GM13976 (cell line): ENCODE measurements at regions not wholly inside any gene's neighbourhood (a gene's known extent, or its start where the extent isn't known, plus 50 kb on each side); places are given as distances from the start of the nearest gene placed in this dataset.

Source experiments
- DNase-seq: peaks from one replicate; pipeline ENCODE4 v3.0.0; 2012; ENCODE audit warnings: low spot score
- CTCF ChIP-seq: IDR thresholded peaks from 2 replicates; pipeline ENCODE4 v1.5.1; 2012; ENCODE audit warnings: borderline replicate concordance, mild to moderate bottlenecking; ENCODE audit not compliant: insufficient read depth; ENCODE audit errors: extremely low read depth, missing control alignments, control extremely low read depth
- in situ Hi-C: fragments of 300-500 bp; cut with MboI; formaldehyde crosslinking; loops from one replicate; pipeline ENCODE4 v1.12.0; 2022; ENCODE audit warnings: low sequenced_read_pairs, mixed read lengths, inconsistent platforms; ENCODE audit not compliant: unreplicated experiment

DNA sequence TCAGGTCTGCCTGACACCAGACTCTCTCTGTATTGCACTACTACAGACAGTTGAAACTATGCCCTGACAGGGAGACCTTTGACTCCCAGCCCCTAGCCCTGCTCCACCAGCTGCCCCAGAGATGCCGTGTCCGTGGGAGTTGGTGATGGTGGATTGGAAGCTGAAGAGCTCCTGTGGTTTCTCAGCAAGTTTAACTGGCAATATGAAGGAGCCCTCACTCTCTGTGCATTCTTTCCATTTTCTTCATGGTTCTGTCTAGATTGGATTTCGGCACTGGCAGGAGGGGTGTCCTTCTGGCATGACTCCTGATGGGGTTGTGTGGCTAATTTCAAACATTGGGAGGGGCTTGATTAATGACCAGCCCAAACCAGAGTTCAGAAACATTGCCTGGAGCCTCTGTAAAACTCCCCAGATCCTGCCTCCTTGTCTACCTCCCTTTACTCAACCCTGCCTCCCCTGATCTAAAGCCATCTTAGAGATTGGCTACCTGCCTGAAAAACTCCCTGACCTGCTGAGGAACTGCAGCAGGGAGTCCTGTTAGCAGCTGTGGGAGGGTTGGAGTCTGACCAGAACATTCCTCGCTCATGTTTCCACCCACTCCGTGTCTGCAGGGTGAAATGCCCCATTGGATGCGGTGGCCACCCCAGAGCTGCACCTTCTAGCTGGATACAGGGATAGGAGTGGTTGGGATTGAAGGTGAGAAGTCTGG lies 206.9 kb upstream of the SPRED2 start:
- DNase-seq: no peak
- in situ Hi-C loops: loop anchor here (25.0 kb wide), 1 partner anchor 798 kb away; the partner anchor contains the start of gene MEIS1
- TF ChIP-seq CTCF: no peak

DNA sequence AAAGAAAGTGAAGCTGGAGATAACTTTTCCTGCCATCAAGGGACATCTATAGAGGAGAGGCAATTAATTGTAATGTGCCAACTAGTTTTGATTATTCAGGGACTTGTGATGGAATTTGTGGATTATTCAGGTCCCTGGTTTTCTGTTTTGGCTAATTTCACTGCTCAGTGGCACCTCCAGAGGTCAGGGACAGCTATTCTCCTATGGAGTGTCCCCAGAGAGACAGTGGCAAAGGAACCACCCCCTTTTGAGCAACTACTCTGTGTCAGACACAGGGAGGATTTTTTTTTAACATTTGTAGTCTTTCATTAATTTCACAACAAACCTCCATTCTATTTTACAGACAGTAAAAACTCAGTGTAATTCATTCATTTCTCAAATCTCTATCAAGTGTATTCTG lies 206.0 kb upstream of the SPRED2 start:
- TF ChIP-seq CTCF: no peak
- DNase-seq: no peak
- in situ Hi-C loops: loop anchor here (25.0 kb wide), 1 partner anchor 799 kb away; the partner anchor contains the start of gene MEIS1

GRCh38 chr2:65636813-65637483 lies 204.5 kb upstream of the SPRED2 start:
- TF ChIP-seq CTCF: no peak
- in situ Hi-C loops: loop anchor here (25.0 kb wide), 1 partner anchor 800 kb away; the partner anchor contains the start of gene MEIS1
- DNase-seq: no peak

DNA sequence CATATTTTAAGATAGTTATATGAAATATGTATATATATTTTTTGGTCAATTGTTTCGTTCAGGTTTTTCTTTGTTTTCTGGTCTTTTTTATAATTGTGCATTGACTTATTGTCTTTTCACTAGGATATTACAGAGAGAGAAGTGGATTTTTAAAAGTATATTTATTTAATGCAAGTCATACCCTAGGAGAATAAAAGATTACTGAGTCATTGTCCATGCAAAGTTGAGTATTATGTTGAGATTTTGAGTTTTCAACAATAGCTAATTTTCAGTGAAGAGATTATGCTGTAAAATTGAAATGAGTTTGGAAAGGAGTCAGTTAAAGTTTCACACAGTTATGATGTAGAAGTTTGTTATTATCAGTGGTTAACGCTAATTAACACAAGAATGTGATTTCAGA lies 203.6 kb upstream of the SPRED2 start:
- no peak for TF ChIP-seq CTCF
- in situ Hi-C loops: loop anchor here (25.0 kb wide), 1 partner anchor 801 kb away; the partner anchor contains the start of gene MEIS1
- DNase-seq: no peak

GRCh38 chr2:65634304-65634703 lies 201.9 kb upstream of the SPRED2 start:
- in situ Hi-C loops: loop anchor here (25.0 kb wide), 1 partner anchor 803 kb away; the partner anchor contains the start of gene MEIS1
- DNase-seq: no peak

More at GRCh38 chr2:65634304-65634703, 201.9 kb upstream of the SPRED2 start:
- TF ChIP-seq CTCF: no peak
